Hepatocyte (in vitro differentiated cells): ENCODE measurements at regions not wholly inside any gene's neighbourhood (a gene's known extent, or its start where the extent isn't known, plus 50 kb on each side); places are given as distances from the start of the nearest gene placed in this dataset.

ENCODE experiments used
- EZH2 ChIP-seq: fragments of 200-600 bp; sonication (generic); IDR thresholded peaks from 2 replicates; pipeline ENCODE4 v1.6.1; 2016; ENCODE audit warnings: antibody characterized with exemption, mild to moderate bottlenecking, borderline replicate concordance
- EZH2phosphoT487 ChIP-seq: fragments of 200-600 bp; sonication (generic); IDR thresholded peaks from one replicate; pipeline ENCODE4 v1.6.1; 2018; ENCODE audit warnings: antibody characterized with exemption, mild to moderate bottlenecking, low read depth, moderate library complexity; ENCODE audit not compliant: unreplicated experiment, severe bottlenecking
- TF ChIP-seq, protein P1 (sequence below): fragments of 200-600 bp; sonication (generic); IDR thresholded peaks from 2 replicates; pipeline ENCODE4 v1.5.1; 2016; ENCODE audit warnings: antibody characterized with exemption, mild to moderate bottlenecking; ENCODE audit not compliant: poor library complexity

DNA sequence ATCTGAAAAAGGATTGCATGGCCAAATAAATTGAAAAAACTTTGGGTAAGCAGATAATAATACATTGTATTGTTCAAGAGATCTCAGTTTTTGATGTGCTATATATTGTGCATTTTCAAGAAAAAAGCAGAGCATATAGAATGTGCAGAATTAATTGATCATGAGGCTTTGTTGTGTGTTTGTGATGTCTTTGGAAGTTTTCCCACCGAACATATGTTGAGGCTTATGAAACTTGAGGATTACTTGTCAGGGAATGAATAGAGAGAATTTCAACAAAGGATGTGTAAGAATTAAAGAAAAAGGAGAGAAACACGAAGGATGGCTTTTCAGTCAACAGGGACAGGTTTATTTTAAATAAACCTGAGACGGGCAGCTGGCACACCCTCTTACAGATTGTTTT, 232.5 kb upstream of the POU1F1 start:
- TF ChIP-seq, protein P1, sequence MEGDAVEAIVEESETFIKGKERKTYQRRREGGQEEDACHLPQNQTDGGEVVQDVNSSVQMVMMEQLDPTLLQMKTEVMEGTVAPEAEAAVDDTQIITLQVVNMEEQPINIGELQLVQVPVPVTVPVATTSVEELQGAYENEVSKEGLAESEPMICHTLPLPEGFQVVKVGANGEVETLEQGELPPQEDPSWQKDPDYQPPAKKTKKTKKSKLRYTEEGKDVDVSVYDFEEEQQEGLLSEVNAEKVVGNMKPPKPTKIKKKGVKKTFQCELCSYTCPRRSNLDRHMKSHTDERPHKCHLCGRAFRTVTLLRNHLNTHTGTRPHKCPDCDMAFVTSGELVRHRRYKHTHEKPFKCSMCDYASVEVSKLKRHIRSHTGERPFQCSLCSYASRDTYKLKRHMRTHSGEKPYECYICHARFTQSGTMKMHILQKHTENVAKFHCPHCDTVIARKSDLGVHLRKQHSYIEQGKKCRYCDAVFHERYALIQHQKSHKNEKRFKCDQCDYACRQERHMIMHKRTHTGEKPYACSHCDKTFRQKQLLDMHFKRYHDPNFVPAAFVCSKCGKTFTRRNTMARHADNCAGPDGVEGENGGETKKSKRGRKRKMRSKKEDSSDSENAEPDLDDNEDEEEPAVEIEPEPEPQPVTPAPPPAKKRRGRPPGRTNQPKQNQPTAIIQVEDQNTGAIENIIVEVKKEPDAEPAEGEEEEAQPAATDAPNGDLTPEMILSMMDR, result no peak
- TF ChIP-seq EZH2, result no peak
- no peak for TF ChIP-seq EZH2phosphoT487
